OCI-LY7 (cell line): ENCODE measurements at regions not wholly inside any gene's neighbourhood (a gene's known extent, or its start where the extent isn't known, plus 50 kb on each side); places are given as distances from the start of the nearest gene placed in this dataset.

Source experiments
- BruUV-seq: library from RNA; stranded (reverse); fragments of 400-500 nt; replicated peaks from 2 replicates; lab custom pipeline; 2021; lab: Mats Ljungman, UMichigan
- CTCF ChIA-PET: fragments of 300-600 bp; sonication (Branson Sonifier 250); formaldehyde crosslinking; loops from one replicate; lab custom pipeline; 2022; ENCODE audit warnings: antibody characterized with exemption; ENCODE audit not compliant: unreplicated experiment; lab: Charles Lee
- POLR2A ChIA-PET: fragments of 300-600 bp; sonication (Branson Sonifier 250); formaldehyde crosslinking; loops from one replicate; lab custom pipeline; 2022; ENCODE audit warnings: antibody characterized with exemption; lab: Charles Lee
- DNase-seq: peaks from one replicate; pipeline ENCODE4 v3.0.0-alpha.2; 2015; ENCODE audit warnings: low spot score
- H2AFZ ChIP-seq: fragments of 200-600 bp; sonication (generic), shearing (Covaris generic); 2 replicates; pipeline ENCODE4 v1.6.1; 2014; ENCODE audit warnings: mild to moderate bottlenecking, antibody characterized with exemption, low read length, moderate library complexity
- H3K27ac ChIP-seq: fragments of 200-600 bp; sonication (generic); 2 replicates; pipeline ENCODE4 v1.5.1; 2014; ENCODE audit warnings: mixed run types, low read depth, mild to moderate bottlenecking, moderate library complexity, low read length, inconsistent platforms; ENCODE audit not compliant: poor library complexity, severe bottlenecking
- H3K36me3 ChIP-seq: fragments of 200-600 bp; sonication (generic); 2 replicates; pipeline ENCODE4 v1.6.1; 2014; ENCODE audit warnings: mild to moderate bottlenecking, antibody characterized with exemption, low read length, moderate library complexity, mixed read lengths; ENCODE audit not compliant: insufficient read depth
- H3K4me1 ChIP-seq: fragments of 200-600 bp; sonication (generic); 2 replicates; pipeline ENCODE4 v1.5.1; 2014; ENCODE audit warnings: mild to moderate bottlenecking, low read length; ENCODE audit not compliant: insufficient read depth, poor library complexity, severe bottlenecking
- H3K4me2 ChIP-seq: fragments of 200-600 bp; sonication (generic); 2 replicates; pipeline ENCODE4 v1.6.1; 2014; ENCODE audit warnings: mild to moderate bottlenecking, low read length
- H3K4me3 ChIP-seq: fragments of 200-600 bp; sonication (generic); 2 replicates; pipeline ENCODE4 v1.5.1; 2014; ENCODE audit warnings: mild to moderate bottlenecking, low read depth, low read length; ENCODE audit not compliant: poor library complexity, severe bottlenecking
- H3K79me2 ChIP-seq: fragments of 200-600 bp; sonication (generic); 2 replicates; pipeline ENCODE4 v1.6.1; 2016; ENCODE audit warnings: low read depth, mild to moderate bottlenecking, low read length, moderate library complexity, mixed read lengths; ENCODE audit not compliant: insufficient read depth
- H3K9me2 ChIP-seq: fragments of 200-600 bp; sonication (generic); 2 replicates; pipeline ENCODE4 v1.6.1; 2016; ENCODE audit warnings: mild to moderate bottlenecking, low read length, mixed read lengths; ENCODE audit not compliant: insufficient read depth
- H3K9me3 ChIP-seq: fragments of 200-600 bp; sonication (generic); 2 replicates; pipeline ENCODE4 v1.6.1; 2014; ENCODE audit warnings: mild to moderate bottlenecking, mixed run types, low read length, mixed read lengths
- H4K20me1 ChIP-seq: fragments of 200-600 bp; sonication (generic); 2 replicates; pipeline ENCODE4 v1.6.1; 2014; ENCODE audit warnings: mild to moderate bottlenecking, antibody characterized with exemption, low read length, moderate library complexity, mixed read lengths; ENCODE audit not compliant: insufficient read depth
- CTCF ChIP-seq: fragments of 200-600 bp; sonication (generic); conservative IDR thresholded peaks from 2 replicates; pipeline ENCODE4 v1.5.1; 2014; ENCODE audit warnings: mild to moderate bottlenecking, antibody characterized with exemption, low read length, moderate library complexity, mixed read lengths
- EZH2phosphoT487 ChIP-seq: fragments of 200-600 bp; sonication (generic); IDR thresholded peaks from 2 replicates; pipeline ENCODE4 v1.6.1; 2018; ENCODE audit warnings: low read depth, borderline replicate concordance, mild to moderate bottlenecking, mixed run types, antibody characterized with exemption, low read length, moderate library complexity, mixed read lengths
- intact Hi-C: fragments of 100-400 bp; cut with micrococcal nuclease; formaldehyde crosslinking; loops from one replicate; pipeline ENCODE4 v1.10.0; 2022; ENCODE audit not compliant: unreplicated experiment

DNA sequence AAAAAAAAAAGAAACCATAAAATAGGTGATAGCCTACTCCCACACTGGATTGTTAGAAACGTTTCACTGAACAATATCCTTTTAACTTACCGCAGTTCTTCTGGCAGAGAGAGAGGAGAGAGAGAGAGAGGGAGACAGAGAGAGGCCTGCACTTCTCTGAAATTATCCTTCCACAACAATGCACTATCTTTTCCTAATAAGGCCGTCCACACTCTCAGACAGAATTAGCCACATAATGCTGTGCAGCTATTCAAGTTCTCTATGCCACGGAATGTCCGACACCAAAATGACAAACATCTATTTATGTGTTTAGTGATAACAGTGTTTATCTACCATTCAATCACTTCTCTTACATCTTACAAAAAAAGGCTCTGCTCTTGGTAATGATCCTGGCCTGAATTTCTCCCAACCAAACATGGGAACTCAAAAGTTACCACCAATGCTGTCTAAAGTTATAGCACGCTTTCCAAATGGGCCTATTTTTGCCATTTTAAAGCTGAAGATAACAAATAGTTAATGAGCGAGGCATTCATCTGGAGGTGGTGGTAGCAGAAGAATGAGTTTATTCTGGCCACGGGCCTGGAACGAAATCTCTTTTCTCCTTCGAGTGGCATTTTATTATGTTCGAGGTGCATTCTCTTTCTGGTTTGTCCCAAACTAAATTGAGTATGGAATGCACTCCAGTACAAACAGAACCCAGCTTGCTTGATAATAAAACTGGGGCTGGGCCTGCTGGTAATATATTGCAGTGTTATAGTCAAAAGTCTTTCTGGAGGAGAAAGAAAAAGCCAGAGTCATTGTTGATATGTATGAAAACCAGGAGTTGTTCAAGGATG, 160.2 kb upstream of the SVIL start:
- no peaks in the 10 kb centered on the region for H3K36me3 ChIP-seq
- intact Hi-C loops = no loop called here
- DNase-seq = no peak
- no peak overlapping the region for H3K4me2 ChIP-seq
- no peak overlapping the region for H2AFZ ChIP-seq
- H3K79me2 ChIP-seq = no peaks in the 10 kb centered on the region
- no peaks in the 10 kb centered on the region for H4K20me1 ChIP-seq
- POLR2A ChIA-PET = no interaction called here
- no TSS peak for BruUV-seq
- no peaks in the 10 kb centered on the region for H3K9me3 ChIP-seq
- no peak overlapping the region for H3K4me3 ChIP-seq
- no peaks in the 10 kb centered on the region for H3K9me2 ChIP-seq
- CTCF ChIA-PET = no interaction called here
- no peak for TF ChIP-seq EZH2phosphoT487
- no peak for TF ChIP-seq CTCF
- no peak overlapping the region for H3K27ac ChIP-seq
- H3K4me1 ChIP-seq = no peaks in the 10 kb centered on the region

- Histone ChIP-seq H3K9me3 (no peaks in the 10 kb centered on the region), H3K36me3 (no peaks in the 10 kb centered on the region), H3K9me2 (no peaks in the 10 kb centered on the region), H4K20me1 (no peaks in the 10 kb centered on the region), H2AFZ (no peak overlapping the region), H3K79me2 (no peaks in the 10 kb centered on the region), H3K27ac (no peak overlapping the region), H3K4me3 (no peak overlapping the region), H3K4me1 (no peaks in the 10 kb centered on the region), H3K4me2 (no peak overlapping the region)
- no peak for DNase-seq
- no peak for TF ChIP-seq CTCF
- TF ChIP-seq EZH2phosphoT487 = no peak
- CTCF ChIA-PET = interaction anchor here (0.6 kb wide), 1 partner anchor 17 kb away, joined by 3 read pairs; no protein-coding TSS in a partner anchor
- intact Hi-C loops = no loop called here
- no TSS peak for BruUV-seq
- POLR2A ChIA-PET = interaction anchor here (0.6 to 0.8 kb wide), 2 partner anchors 11 to 219 kb away, joined by 3 to 5 read pairs; no protein-coding TSS in a partner anchor
These were observed 157.0 kb upstream of the SVIL start for GRCh38 chr10:29791773-29792172.

DNA sequence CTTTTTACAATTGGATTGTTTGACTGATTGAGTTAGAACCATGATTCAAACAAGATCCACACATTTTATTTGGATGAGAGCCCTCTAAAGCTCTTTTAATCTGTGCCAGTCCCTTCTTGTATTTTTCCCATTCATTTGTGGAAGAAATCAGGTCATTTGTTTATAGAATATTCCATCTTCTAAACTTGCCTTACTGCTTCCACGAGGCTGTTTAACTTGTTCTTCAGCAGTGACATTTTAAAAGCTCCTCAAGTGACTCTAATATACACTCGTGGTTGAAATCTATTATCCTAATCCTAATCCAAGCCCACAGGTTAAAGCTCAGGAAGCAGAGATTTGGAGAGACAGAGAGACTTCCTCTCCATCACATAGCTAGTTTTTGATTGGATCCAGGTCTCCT, 155.4 kb upstream of the SVIL start:
- Histone ChIP-seq H3K4me3 (no peak overlapping the region), H3K9me2 (no peaks in the 10 kb centered on the region), H3K4me2 (no peak overlapping the region), H3K27ac (no peak overlapping the region), H3K36me3 (no peaks in the 10 kb centered on the region), H3K9me3 (no peaks in the 10 kb centered on the region), H3K79me2 (no peaks in the 10 kb centered on the region), H2AFZ (no peak overlapping the region), H4K20me1 (no peaks in the 10 kb centered on the region), H3K4me1 (no peaks in the 10 kb centered on the region)
- no peak for DNase-seq
- no peak for TF ChIP-seq CTCF
- no peak for TF ChIP-seq EZH2phosphoT487
- intact Hi-C loops = no loop called here
- no TSS peak for BruUV-seq
- CTCF ChIA-PET = no interaction called here
- POLR2A ChIA-PET = interaction anchor here (0.6 to 0.7 kb wide), 2 partner anchors 38 to 46 kb away, joined by 3 read pairs; no protein-coding TSS in a partner anchor
